ENCODE measurements at regions not wholly inside any gene's neighbourhood (a gene's known extent, or its start where the extent isn't known, plus 50 kb on each side); places are given as distances from the start of the nearest gene placed in this dataset.

- DNase-seq = no peak
Observed at GRCh38 chr2:147499785-147500184, 345.0 kb upstream of the ACVR2A start.

DNA sequence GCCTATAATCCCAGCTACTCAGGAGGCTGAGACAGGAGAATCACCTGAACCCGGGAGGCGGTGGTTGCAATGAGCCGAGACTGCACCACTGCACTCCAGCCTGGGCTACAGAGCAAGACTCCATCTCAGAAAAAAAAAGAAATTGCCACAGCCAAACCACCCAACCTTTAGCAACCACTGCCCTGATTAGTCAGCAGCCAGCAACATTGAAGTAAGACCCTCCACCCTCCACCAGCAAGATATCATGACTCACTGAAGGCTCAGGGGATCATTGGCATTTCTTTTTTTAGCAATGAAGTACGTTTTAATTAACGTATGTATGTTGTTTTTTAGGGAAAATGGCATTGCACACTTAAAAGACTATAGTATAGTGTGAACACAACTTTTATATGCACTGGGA lies 349.1 kb upstream of the ACVR2A start:
- no peak for DNase-seq

- DNase-seq = no peak
Observed at GRCh38 chr2:147492471-147492870, 352.4 kb upstream of the ACVR2A start.

DNA sequence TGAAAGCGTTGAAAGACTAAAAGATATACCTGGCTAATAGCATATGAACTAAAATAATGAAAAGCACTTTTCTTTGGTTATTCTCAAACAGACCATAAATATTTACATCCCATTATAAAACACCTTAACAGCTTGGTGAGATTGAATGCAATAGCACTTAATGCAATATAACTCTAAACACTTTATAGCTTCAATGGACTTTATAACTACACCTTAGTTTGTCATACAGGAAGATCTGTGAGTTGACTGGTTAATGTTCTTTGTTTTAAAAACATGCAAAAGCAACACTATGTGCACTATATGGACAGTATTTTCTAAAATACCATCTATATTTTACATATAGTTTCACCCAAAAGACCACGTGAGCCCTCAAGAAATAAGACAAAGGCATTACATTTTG lies 353.3 kb upstream of the ACVR2A start:
- DNase-seq = no peak

DNA sequence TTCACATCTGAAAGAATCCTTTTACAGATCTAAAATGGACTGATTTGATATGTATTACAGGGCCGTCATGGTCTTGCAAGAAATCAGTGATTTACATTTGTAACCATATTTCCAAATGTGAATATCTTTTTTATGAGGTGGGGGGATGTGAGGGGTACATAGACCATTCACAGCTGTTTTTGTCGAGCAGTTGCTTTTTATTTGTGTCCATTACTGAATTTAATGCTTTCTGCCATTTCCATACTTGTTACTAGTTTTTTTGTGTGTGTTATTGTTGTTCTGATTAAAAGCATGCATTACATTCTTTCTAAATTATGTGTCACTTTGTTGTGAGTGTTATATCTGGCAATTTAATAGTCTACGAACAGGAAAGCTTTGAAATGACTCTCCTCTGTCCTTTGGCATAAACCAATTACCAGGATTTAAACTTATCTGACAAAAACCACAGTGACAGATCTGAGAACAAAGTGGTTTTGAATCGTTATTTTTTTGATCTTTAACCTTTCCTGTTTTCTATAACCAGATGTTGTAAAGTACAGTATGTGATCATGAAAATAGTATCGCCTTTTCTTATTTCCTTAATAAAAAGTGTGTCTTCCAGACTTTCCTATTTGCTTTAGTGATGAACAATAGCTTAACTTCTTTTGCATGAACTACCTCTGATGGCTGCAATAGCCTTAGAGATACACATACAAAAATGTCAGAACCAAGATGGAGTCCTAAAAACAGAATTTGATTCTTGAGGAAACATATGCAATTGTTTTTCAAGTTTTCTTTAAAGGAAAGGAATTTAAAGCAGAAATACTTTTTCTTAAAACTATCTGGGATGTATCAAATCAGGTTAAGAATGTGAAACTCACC lies 354.2 kb upstream of the ACVR2A start:
- no peak for DNase-seq

DNA sequence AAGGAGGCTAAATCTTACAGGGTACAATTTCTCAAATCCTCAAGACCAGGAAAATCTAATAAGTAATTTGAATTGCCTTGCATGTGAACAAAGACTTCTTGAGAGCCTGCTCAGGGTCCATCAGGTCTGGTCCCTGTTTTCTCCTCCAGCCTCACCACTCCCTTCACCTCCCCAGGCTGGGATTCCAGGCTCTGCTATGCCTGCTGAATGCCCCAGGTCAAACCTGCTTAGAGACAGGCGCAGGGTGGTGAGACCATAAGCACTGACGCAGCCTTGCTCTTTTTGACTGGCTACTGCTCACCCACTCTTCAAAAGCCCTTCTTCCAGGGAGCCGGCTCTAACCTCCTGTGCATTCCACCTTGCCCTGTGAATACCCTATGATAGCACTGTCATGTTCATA lies 356.4 kb upstream of the ACVR2A start:
- no peak for DNase-seq

GRCh38 chr2:147487978-147488289 lies 356.9 kb upstream of the ACVR2A start:
- DNase-seq = no peak

- no peak for DNase-seq
Observed at GRCh38 chr2:147487286-147487977, 357.4 kb upstream of the ACVR2A start.

DNA sequence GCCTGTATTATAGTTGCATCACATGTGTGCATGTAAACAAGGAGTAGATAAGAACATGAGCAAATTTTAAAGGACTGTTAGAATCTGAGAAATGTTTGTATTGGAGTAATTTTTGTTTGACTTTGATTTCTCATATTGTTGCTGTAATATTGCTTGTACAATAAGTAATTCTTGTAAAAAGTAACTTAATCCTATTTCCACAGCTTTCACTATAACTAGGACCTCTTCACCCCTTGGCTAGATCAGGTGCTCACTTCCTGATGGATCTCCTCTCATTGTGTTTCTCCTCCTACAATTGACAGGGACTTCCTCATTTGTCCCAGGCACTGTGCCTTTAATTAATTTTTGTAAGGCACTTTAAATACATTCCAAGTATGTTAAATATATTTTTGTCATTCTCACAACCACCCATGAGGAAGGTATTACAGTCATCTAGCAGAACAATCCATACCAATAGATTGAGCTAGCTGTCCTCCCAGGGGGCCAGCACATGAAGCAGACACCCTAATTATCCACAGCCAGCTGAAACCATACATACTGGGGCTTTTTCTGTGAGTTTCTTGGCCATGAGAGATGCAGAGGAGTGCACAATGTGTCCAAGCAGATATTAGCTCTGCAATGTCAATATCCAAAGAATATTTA lies 359.5 kb upstream of the ACVR2A start:
- no peak for DNase-seq

- no peak for DNase-seq
Observed at GRCh38 chr2:147483911-147484310, 360.9 kb upstream of the ACVR2A start.

DNA sequence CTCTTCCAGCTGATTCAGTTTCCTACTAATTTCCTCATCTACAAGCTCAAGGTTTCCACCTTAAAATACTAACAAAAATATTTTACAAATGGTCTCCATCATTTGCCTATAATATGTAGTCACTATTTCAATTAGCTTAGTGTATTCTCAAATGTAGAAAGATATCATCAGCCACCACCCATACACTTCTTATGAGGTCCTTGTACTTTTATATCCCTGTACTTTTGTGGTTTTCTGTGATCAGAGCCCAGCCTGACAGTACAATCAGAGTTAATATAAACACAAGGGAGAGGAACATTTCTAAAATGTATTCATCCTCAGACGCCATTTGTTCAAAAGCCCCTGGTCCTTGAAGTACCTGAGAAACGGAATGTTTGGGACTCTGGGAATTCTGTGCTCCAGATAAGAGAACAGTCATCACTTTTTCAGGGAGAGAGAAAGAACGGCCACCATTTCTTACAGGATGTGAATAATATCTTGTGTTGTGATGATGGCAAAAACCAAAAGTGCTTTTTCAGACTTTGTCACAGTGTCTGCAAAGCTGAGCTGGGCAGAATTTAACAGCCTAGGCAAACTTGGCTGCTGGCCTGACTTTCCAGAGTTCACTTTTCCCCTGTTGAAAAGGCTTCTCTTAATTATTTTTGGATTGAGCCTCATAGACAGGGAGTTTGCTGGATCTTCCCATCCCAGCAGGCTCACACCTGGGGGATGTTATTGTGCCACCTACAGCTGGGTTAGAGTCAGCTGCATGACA lies 361.7 kb upstream of the ACVR2A start:
- no peak for DNase-seq

DNA sequence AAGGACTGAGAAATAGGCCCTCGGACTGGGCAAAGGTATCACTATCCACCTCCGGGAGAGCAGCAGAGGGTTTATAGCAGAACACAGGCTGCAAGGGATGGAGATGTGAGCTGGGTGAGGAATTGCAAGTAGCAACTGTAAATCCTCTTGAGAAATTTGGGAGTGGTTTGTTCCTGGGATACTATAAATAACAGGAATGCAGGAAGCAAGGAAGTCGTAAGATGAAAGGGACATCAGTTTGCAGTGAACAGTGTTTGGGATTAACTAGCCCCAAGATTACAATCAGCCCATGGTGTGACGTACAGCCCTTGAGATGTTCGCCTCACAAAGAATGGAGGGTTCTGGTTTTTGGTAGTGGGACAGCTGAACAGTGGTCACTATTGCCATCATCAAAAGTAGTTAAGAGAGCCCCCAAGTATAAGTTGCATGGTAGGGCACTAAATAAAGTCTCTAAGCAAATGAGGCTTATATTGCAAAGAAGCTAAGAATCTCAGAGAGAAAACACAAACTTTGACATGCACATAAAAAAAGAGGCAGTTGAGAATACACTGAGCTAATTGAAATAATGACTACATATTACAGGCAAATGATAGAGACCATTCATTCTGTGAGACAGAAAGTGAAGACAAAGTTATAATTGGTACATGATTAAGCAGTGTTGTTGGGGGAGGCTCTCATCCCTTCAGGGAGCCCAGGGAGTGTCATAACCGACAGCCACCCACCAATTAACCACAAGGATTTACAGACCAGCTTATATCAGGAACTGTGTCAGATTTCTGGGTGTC lies 362.5 kb upstream of the ACVR2A start:
- no peak for DNase-seq

DNA sequence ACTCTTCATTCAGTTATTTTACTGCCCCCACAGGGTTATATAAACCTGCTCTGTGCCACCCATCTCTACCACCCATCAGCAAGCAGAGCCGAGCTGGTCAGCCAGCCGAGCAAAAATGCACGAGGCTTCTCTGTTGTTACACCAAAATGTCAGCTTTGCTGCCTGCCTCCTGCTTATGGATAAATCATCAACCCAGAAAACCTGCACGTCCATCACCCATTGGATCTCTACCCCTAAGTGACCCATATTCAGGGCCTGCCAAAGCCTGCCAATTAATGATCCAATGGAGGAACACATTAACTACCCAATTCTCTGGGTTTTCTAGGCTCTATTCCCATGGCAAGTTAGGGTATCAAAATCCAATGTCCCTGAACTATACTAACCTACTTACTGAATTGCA lies 365.5 kb upstream of the ACVR2A start:
- no peak for DNase-seq

DNA sequence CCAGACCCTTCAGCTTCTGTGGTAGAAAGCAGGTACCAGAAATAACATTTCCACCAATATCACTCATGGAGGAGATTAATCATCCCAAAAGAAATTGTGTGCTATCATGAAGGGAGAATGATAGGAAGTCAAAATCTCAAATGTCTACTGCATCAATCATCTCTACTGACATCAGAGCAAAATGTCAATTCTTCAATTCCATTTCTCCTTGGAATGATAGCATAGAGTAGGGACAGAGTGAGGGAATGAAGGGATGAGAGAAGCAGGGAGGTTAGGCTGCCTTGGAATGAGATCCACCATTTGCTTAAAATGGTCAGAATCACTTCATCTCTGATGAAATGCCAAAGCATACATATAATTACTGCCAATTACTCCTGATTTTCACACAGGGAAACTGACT lies 371.8 kb upstream of the ACVR2A start:
- DNase-seq = no peak

- DNase-seq = no peak
Observed at GRCh38 chr2:147471126-147471525, 373.7 kb upstream of the ACVR2A start.

DNA sequence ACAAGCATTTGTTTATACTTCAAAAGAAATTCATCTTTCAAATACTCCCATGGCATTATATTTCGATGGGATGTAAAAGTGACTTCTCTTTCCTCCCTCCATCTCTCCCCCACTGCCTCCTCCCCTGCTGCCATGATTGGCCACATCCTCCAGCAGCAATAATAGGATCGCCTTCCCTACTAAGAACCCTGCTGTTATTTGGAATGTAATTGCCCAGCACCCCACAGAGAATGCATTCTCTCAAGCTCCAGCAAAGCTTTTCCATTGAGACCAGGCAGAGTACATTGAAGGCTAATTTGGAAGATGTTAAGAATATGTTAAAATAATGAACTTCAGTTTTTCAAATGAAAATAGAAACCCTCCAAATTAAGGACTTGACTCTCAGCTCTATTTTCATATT lies 375.4 kb upstream of the ACVR2A start:
- no peak for DNase-seq

GRCh38 chr2:147468963-147469362 lies 375.9 kb upstream of the ACVR2A start:
- no peak for DNase-seq

- no peak for DNase-seq
Observed at GRCh38 chr2:147468349-147468748, 376.5 kb upstream of the ACVR2A start.

GRCh38 chr2:147467441-147467840 lies 377.4 kb upstream of the ACVR2A start:
- no peak for DNase-seq

- no peak for DNase-seq
Observed at GRCh38 chr2:147464737-147465357, 380.0 kb upstream of the ACVR2A start.

GRCh38 chr2:147463881-147464520 lies 380.8 kb upstream of the ACVR2A start:
- DNase-seq = no peak

GRCh38 chr2:147460155-147460554 lies 384.7 kb upstream of the ACVR2A start:
- DNase-seq = no peak

Data from stimulated activated naive CD4-positive, alpha-beta T cell (primary cell).